ENCODE measurements at regions not wholly inside any gene's neighbourhood (a gene's known extent, or its start where the extent isn't known, plus 50 kb on each side); places are given as distances from the start of the nearest gene placed in this dataset.

DNA sequence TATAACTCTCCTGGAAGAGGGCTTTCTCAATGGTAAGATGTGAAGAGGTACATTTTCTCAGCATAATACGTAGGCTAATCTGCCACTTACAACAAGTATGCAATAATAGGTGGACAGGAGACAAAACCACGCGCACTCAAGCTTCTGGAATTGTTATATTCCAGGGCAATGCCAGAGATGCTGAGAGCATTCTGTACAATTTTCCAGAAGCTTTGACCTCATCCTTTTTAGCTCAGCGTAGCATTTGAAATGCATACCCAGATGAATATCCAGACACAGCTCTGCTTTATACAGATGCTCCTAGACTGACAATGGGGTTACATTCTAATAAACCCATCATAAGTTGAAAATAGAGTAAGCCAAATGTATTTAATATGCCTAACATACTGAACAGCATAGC is 1492.4 kb upstream of the FLRT2 start:
- CTCF ChIA-PET, result interaction anchor here (0.6 kb wide), 1 partner anchor 429 kb away, joined by 3 read pairs; no protein-coding TSS in a partner anchor
- H3K36me3 ChIP-seq (ENCODE audit: control insufficient read depth in 2 of 2, insufficient read depth in 1 of 2, low read length in 2 of 2), result no peaks in the 10 kb centered on the region

More for the DNA sequence above, 1492.4 kb upstream of the FLRT2 start:
- Histone ChIP-seq H3K9me3 (ENCODE audit: control insufficient read depth, insufficient read depth, low read depth, low read length) (no peaks in the 10 kb centered on the region), H3K4me3 (ENCODE audit: low read depth, low read length) (no peak overlapping the region), H3K27ac (ENCODE audit: extremely low read depth, low read depth, low read length) (no peak overlapping the region), H3K4me1 (ENCODE audit: control insufficient read depth, insufficient read depth, low read length) (no peaks in the 10 kb centered on the region)
- TF ChIP-seq ZNF133 (tag by site-specific recombination; IDR thresholded peaks at IDR 0.05) (no peak), ZNF248 (tag by site-specific recombination; IDR thresholded peaks at IDR 0.05) (no peak), MEIS1 (CRISPR knock-in tag; IDR thresholded peaks at IDR 0.05; ENCODE audit: borderline replicate concordance) (no peak), SP7 (tag by site-specific recombination; IDR thresholded peaks at IDR 0.05) (no peak), KLF9 (tag by site-specific recombination; IDR thresholded peaks at IDR 0.05; ENCODE audit: low read depth) (no peak), ZSCAN16 (tag by site-specific recombination; IDR thresholded peaks at IDR 0.05) (no peak), KLF1 (tag by site-specific recombination; IDR thresholded peaks at IDR 0.05) (no peak), ZFHX2 (tag by site-specific recombination; conservative IDR thresholded peaks at IDR 0.05) (no peak), ZNF621 (tag by site-specific recombination; IDR thresholded peaks at IDR 0.05) (no peak), ZNF184 (tag by site-specific recombination; IDR thresholded peaks at IDR 0.05) (no peak), ZNF660 (tag by site-specific recombination; IDR thresholded peaks at IDR 0.05) (no peak), ZNF324 (tag by site-specific recombination; IDR thresholded peaks at IDR 0.05) (no peak)
- TF ChIP-seq, protein P1, sequence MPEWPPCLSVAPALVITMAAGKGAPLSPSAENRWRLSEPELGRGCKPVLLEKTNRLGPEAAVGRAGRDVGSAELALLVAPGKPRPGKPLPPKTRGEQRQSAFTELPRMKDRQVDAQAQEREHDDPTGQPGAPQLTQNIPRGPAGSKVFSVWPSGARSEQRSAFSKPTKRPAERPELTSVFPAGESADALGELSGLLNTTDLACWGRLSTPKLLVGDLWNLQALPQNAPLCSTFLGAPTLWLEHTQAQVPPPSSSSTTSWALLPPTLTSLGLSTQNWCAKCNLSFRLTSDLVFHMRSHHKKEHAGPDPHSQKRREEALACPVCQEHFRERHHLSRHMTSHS (tag by site-specific recombination; IDR thresholded peaks at IDR 0.05), result no peak
- TF ChIP-seq, protein P2, sequence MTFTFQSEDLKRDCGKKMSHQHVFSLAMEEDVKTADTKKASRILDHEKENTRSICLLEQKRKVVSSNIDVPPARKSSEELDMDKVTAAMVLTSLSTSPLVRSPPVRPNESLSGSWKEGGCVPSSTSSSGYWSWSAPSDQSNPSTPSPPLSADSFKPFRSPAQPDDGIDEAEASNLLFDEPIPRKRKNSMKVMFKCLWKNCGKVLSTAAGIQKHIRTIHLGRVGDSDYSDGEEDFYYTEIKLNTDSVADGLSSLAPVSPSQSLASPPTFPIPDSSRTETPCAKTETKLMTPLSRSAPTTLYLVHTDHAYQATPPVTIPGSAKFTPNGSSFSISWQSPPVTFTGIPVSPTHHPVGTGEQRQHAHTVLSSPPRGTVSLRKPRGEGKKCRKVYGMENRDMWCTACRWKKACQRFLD (tag by site-specific recombination; IDR thresholded peaks at IDR 0.05), result no peak
- TF ChIP-seq, protein P3, sequence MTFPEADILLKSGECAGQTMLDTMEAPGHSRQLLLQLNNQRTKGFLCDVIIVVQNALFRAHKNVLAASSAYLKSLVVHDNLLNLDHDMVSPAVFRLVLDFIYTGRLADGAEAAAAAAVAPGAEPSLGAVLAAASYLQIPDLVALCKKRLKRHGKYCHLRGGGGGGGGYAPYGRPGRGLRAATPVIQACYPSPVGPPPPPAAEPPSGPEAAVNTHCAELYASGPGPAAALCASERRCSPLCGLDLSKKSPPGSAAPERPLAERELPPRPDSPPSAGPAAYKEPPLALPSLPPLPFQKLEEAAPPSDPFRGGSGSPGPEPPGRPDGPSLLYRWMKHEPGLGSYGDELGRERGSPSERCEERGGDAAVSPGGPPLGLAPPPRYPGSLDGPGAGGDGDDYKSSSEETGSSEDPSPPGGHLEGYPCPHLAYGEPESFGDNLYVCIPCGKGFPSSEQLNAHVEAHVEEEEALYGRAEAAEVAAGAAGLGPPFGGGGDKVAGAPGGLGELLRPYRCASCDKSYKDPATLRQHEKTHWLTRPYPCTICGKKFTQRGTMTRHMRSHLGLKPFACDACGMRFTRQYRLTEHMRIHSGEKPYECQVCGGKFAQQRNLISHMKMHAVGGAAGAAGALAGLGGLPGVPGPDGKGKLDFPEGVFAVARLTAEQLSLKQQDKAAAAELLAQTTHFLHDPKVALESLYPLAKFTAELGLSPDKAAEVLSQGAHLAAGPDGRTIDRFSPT (tag by site-specific recombination; IDR thresholded peaks at IDR 0.05), result no peak
- TF ChIP-seq, protein P4, sequence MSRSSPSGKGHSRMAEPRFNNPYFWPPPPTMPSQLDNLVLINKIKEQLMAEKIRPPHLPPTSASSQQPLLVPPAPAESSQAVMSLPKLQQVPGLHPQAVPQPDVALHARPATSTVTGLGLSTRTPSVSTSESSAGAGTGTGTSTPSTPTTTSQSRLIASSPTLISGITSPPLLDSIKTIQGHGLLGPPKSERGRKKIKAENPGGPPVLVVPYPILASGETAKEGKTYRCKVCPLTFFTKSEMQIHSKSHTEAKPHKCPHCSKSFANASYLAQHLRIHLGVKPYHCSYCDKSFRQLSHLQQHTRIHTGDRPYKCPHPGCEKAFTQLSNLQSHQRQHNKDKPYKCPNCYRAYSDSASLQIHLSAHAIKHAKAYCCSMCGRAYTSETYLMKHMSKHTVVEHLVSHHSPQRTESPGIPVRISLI (tag by site-specific recombination; IDR thresholded peaks at IDR 0.05), result no peak
- TF ChIP-seq, protein P5, sequence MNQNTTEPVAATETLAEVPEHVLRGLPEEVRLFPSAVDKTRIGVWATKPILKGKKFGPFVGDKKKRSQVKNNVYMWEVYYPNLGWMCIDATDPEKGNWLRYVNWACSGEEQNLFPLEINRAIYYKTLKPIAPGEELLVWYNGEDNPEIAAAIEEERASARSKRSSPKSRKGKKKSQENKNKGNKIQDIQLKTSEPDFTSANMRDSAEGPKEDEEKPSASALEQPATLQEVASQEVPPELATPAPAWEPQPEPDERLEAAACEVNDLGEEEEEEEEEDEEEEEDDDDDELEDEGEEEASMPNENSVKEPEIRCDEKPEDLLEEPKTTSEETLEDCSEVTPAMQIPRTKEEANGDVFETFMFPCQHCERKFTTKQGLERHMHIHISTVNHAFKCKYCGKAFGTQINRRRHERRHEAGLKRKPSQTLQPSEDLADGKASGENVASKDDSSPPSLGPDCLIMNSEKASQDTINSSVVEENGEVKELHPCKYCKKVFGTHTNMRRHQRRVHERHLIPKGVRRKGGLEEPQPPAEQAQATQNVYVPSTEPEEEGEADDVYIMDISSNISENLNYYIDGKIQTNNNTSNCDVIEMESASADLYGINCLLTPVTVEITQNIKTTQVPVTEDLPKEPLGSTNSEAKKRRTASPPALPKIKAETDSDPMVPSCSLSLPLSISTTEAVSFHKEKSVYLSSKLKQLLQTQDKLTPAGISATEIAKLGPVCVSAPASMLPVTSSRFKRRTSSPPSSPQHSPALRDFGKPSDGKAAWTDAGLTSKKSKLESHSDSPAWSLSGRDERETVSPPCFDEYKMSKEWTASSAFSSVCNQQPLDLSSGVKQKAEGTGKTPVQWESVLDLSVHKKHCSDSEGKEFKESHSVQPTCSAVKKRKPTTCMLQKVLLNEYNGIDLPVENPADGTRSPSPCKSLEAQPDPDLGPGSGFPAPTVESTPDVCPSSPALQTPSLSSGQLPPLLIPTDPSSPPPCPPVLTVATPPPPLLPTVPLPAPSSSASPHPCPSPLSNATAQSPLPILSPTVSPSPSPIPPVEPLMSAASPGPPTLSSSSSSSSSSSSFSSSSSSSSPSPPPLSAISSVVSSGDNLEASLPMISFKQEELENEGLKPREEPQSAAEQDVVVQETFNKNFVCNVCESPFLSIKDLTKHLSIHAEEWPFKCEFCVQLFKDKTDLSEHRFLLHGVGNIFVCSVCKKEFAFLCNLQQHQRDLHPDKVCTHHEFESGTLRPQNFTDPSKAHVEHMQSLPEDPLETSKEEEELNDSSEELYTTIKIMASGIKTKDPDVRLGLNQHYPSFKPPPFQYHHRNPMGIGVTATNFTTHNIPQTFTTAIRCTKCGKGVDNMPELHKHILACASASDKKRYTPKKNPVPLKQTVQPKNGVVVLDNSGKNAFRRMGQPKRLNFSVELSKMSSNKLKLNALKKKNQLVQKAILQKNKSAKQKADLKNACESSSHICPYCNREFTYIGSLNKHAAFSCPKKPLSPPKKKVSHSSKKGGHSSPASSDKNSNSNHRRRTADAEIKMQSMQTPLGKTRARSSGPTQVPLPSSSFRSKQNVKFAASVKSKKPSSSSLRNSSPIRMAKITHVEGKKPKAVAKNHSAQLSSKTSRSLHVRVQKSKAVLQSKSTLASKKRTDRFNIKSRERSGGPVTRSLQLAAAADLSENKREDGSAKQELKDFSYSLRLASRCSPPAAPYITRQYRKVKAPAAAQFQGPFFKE (tag by site-specific recombination; IDR thresholded peaks at IDR 0.05; ENCODE audit: borderline replicate concordance), result no peak
- POLR2A ChIA-PET, result no interaction called here
